ENCODE measurements at regions not wholly inside any gene's neighbourhood (a gene's known extent, or its start where the extent isn't known, plus 50 kb on each side); places are given as distances from the start of the nearest gene placed in this dataset.

- Histone ChIP-seq H3K27ac (ENCODE audit: low read depth) (no peak overlapping the region), H3K4me1 (ENCODE audit: insufficient read depth) (no peaks in the 10 kb centered on the region), H2AFZ (no peak overlapping the region), H3K27me3 (ENCODE audit: insufficient read depth) (no peaks in the 10 kb centered on the region), H4K20me1 (replicated peaks; ENCODE audit: insufficient read depth) (no peaks in the 10 kb centered on the region), H3F3A (replicated peaks; ENCODE audit: low read depth) (no peaks in the 10 kb centered on the region), H3K79me2 (replicated peaks; ENCODE audit: insufficient read depth) (no peaks in the 10 kb centered on the region), H3K4me3 (no peak overlapping the region), H3K4me2 (no peak overlapping the region), H3K36me3 (ENCODE audit: insufficient read depth) (no peaks in the 10 kb centered on the region), H3K9me2 (ENCODE audit: insufficient read depth) (no peaks in the 10 kb centered on the region; the same call in 1 of the 2 replicates)
- ATAC-seq: no peak
- DNase-seq (ENCODE audit: low spot score): no peak
- peaks cover 14% of the 10 kb centered on the region for H3K9me3 Mint-ChIP-seq
- H3K4me3 Mint-ChIP-seq: no peak overlapping the region
- peaks cover 4% of the 10 kb centered on the region for H3K27me3 Mint-ChIP-seq (ENCODE audit: insufficient read depth, low read depth, poor library complexity)
- peaks cover 5% of the 10 kb centered on the region; the same call in 2 of the 3 replicates for H3K4me1 Mint-ChIP-seq
- no peak for TF ChIP-seq POLR2AphosphoS5 (IDR thresholded peaks at IDR 0.05; ENCODE audit: low read depth)
- no peak for TF ChIP-seq CREB1 (CRISPR knock-in tag; IDR thresholded peaks at IDR 0.05; ENCODE audit: low read depth)
- no peak for TF ChIP-seq EZH2phosphoT487 (IDR thresholded peaks at IDR 0.05; ENCODE audit: unreplicated experiment)
- no peak for TF ChIP-seq ZNF114 (CRISPR knock-in tag; IDR thresholded peaks at IDR 0.05)
- no peak for TF ChIP-seq ZNF331 (CRISPR knock-in tag; IDR thresholded peaks at IDR 0.05; ENCODE audit: low read depth)
- H3K27ac Mint-ChIP-seq: no peak overlapping the region
- H3K36me3 Mint-ChIP-seq (ENCODE audit: low read depth): peaks cover 22% of the 10 kb centered on the region; the same call in 2 of the 3 replicates
These were observed 1227.8 kb downstream of the SORCS3 start for GRCh38 chr10:105868935-105869334.

GRCh38 chr10:105864854-105865253 is 1223.8 kb downstream of the SORCS3 start:
- no peaks in the 10 kb centered on the region for H3K4me1 Mint-ChIP-seq
- no peaks in the 10 kb centered on the region for H3K27me3 ChIP-seq (ENCODE audit: insufficient read depth)
- H2AFZ ChIP-seq: no peak overlapping the region
- peaks cover under 1% of the 10 kb centered on the region for H3K27me3 Mint-ChIP-seq (ENCODE audit: insufficient read depth, low read depth, poor library complexity)
- H3K27ac ChIP-seq (ENCODE audit: low read depth): no peak overlapping the region
- H4K20me1 ChIP-seq (replicated peaks; ENCODE audit: insufficient read depth): no peaks in the 10 kb centered on the region
- DNase-seq (ENCODE audit: low spot score) (no peak), ATAC-seq (no peak)
- H3K79me2 ChIP-seq (replicated peaks; ENCODE audit: insufficient read depth): no peaks in the 10 kb centered on the region
- no peaks in the 10 kb centered on the region for H3K36me3 ChIP-seq (ENCODE audit: insufficient read depth)
- H3K4me3 Mint-ChIP-seq: no peak overlapping the region
- no peak overlapping the region for H3K27ac Mint-ChIP-seq
- no peak overlapping the region for H3K4me3 ChIP-seq
- H3K9me2 ChIP-seq (ENCODE audit: insufficient read depth): no peaks in the 10 kb centered on the region; the same call in 1 of the 2 replicates
- no peaks in the 10 kb centered on the region for H3K36me3 Mint-ChIP-seq (ENCODE audit: low read depth)
- no peaks in the 10 kb centered on the region for H3K4me1 ChIP-seq (ENCODE audit: insufficient read depth)
- no peaks in the 10 kb centered on the region for H3F3A ChIP-seq (replicated peaks; ENCODE audit: low read depth)
- TF ChIP-seq ZNF462 (CRISPR knock-in tag; IDR thresholded peaks at IDR 0.05) (no peak), REST (IDR thresholded peaks at IDR 0.05; ENCODE audit: unreplicated experiment) (no peak), ZNF331 (CRISPR knock-in tag; IDR thresholded peaks at IDR 0.05; ENCODE audit: low read depth) (no peak), EZH2phosphoT487 (IDR thresholded peaks at IDR 0.05; ENCODE audit: unreplicated experiment) (no peak), STAT1 (IDR thresholded peaks at IDR 0.05; ENCODE audit: unreplicated experiment) (no peak)
- H3K4me2 ChIP-seq: no peak overlapping the region
- no peaks in the 10 kb centered on the region for H3K9me3 Mint-ChIP-seq

Data from GM23338 (cell line).